ENCODE measurements at regions not wholly inside any gene's neighbourhood (a gene's known extent, or its start where the extent isn't known, plus 50 kb on each side); places are given as distances from the start of the nearest gene placed in this dataset.

DNA sequence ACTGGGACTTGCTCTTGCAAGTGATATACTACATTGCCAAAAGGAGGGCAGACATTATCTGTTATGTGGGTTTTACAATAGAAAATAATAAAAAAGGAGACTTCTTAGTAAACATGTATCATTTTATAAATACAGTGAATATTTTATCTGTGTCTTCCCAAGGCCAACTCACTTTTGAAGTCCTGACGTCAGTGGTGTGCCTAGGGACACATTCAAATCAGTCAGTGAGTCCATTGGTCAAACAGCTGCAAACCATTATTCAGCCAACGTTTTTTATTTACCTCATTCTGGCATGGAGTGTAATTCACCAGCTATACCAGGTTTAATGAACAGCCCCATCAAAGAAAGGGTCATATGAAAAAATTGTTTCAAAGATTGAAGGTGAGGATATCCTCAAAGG lies 263.7 kb downstream of the IPMK start:
- TF ChIP-seq CTCF (conservative IDR thresholded peaks at IDR 0.05; ENCODE audit: low read length) (no peak), EZH2phosphoT487 (IDR thresholded peaks at IDR 0.05; ENCODE audit: borderline replicate concordance, low read depth, low read length) (no peak)
